Ovary (tissue), 3 donors: ENCODE measurements at regions not wholly inside any gene's neighbourhood (a gene's known extent, or its start where the extent isn't known, plus 50 kb on each side); places are given as distances from the start of the nearest gene placed in this dataset.

Experiments
- EP300 ChIP-seq: sonication (generic); formaldehyde crosslinking; IDR thresholded peaks from one replicate; pipeline ENCODE4 v1.6.1; 2017; ENCODE audit warnings: antibody characterized with exemption
- POLR2A ChIP-seq: fragments of 450-650 bp; IDR thresholded peaks from one replicate; pipeline ENCODE4 v1.6.1; 2017; ENCODE audit warnings: antibody characterized with exemption, mild to moderate bottlenecking, moderate library complexity
- TF ChIP-seq, protein P1 (sequence below), 3 donors: fragments of 450-650 bp in 2 of 3; fragments of 200-600 bp in 1 of 3; IDR thresholded peaks; one replicate each; pipeline versions ENCODE4 v1.5.1 to v1.8.0; 2016 to 2022; ENCODE audit warnings: antibody characterized with exemption in 3 of 3, mild to moderate bottlenecking in 1 of 3
- donor health status: DM: no; HTN: no; CAD: no.

DNA sequence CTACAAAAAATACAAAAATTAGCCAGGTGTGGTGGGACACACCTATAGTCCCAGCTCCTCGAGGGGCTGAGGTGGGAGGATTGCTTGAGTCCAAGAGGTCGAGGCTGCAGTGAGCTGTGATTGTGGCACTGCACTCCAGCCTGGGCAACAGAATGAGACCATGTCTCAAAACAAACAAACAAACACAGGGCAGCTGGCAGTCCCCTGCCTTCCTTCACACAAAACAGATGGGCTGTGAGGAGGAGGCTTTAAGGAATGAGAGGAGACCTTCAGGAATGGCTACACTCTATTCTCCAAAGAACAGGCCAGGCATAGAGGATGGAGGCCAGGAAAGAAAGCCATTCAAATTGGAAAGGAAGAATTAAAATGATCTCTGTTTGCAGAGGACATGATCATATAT is 65.6 kb upstream of the MAML3 start:
- TF ChIP-seq, protein P1, sequence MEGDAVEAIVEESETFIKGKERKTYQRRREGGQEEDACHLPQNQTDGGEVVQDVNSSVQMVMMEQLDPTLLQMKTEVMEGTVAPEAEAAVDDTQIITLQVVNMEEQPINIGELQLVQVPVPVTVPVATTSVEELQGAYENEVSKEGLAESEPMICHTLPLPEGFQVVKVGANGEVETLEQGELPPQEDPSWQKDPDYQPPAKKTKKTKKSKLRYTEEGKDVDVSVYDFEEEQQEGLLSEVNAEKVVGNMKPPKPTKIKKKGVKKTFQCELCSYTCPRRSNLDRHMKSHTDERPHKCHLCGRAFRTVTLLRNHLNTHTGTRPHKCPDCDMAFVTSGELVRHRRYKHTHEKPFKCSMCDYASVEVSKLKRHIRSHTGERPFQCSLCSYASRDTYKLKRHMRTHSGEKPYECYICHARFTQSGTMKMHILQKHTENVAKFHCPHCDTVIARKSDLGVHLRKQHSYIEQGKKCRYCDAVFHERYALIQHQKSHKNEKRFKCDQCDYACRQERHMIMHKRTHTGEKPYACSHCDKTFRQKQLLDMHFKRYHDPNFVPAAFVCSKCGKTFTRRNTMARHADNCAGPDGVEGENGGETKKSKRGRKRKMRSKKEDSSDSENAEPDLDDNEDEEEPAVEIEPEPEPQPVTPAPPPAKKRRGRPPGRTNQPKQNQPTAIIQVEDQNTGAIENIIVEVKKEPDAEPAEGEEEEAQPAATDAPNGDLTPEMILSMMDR (IDR thresholded peaks at IDR 0.05) = no peak
- no peak for TF ChIP-seq EP300
- no peak for TF ChIP-seq POLR2A
